ENCODE measurements at regions not wholly inside any gene's neighbourhood (a gene's known extent, or its start where the extent isn't known, plus 50 kb on each side); places are given as distances from the start of the nearest gene placed in this dataset.

DNA sequence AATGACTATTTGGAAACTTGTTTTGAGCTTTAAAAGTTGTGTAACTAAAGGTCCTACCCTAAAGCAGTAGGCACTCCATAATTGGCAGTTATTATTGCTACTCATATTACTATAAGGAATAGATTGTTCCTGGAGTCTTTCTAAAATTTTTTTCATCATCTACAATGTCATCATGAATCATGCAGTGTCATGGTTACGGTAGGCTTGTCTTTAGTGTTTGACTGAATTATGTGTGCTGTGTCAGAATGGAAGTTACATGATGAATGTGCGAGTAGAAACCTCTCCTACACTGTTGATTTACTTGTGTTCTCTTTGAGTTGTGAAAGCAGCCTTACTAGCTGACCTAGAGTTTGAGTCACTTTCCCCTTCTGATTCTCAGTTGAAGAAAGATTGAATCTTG, 1099.9 kb downstream of the RAPGEF2 start:
- DNase-seq (ENCODE audit: low read depth): no peak
- TF ChIP-seq, protein P1, sequence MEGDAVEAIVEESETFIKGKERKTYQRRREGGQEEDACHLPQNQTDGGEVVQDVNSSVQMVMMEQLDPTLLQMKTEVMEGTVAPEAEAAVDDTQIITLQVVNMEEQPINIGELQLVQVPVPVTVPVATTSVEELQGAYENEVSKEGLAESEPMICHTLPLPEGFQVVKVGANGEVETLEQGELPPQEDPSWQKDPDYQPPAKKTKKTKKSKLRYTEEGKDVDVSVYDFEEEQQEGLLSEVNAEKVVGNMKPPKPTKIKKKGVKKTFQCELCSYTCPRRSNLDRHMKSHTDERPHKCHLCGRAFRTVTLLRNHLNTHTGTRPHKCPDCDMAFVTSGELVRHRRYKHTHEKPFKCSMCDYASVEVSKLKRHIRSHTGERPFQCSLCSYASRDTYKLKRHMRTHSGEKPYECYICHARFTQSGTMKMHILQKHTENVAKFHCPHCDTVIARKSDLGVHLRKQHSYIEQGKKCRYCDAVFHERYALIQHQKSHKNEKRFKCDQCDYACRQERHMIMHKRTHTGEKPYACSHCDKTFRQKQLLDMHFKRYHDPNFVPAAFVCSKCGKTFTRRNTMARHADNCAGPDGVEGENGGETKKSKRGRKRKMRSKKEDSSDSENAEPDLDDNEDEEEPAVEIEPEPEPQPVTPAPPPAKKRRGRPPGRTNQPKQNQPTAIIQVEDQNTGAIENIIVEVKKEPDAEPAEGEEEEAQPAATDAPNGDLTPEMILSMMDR (IDR thresholded peaks at IDR 0.05; ENCODE audit: control insufficient read depth, extremely low read depth, insufficient read depth): no peak
- no peak overlapping the region for H3K4me3 ChIP-seq (ENCODE audit: low read depth, low read length)

DNA sequence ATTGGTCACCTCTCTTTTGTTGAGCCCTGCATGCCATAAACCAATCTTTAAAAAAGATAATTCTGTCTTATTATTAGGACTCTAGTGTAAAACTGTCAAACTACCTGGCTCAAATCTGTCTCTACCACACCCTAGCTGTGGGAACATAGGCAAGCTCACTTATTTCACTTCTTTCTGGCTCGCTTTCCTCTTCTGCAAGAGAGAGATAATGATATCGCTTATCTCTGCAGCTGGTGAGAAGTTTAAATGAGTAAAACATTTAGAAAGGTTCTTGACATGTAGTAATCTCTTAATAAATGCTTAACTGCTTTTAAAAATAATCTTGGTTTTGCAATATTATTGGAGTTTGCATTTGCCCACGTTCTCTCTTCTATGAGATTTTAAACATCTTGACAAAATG, 1109.2 kb downstream of the RAPGEF2 start:
- TF ChIP-seq, protein P1 (IDR thresholded peaks at IDR 0.05; ENCODE audit: control insufficient read depth, extremely low read depth, insufficient read depth): no peak
- no peak for DNase-seq (ENCODE audit: low read depth)
- no peak overlapping the region for H3K4me3 ChIP-seq (ENCODE audit: low read depth, low read length)

GRCh38 chr4:160213366-160213765, 1110.5 kb downstream of the RAPGEF2 start:
- no peak for DNase-seq (ENCODE audit: low read depth)

DNA sequence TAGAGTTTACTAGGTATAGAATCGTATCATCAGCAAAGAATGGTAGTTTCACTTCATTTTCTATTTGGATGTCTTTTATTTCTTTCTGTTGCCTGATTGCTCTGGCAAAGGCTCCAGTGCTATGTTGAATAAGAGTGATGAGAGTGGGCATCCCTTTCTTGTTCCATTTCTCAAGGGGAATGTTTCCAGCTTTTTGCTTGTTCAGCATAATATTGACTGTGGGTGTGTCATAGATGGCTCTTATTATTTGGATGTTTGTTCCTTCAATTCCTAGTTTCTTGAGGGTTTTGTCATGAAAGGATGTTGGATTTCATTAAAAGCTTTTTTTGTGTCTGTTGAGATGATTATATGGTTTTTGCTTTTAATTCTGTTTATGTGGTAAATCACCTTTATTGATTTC, 1114.5 kb downstream of the RAPGEF2 start:
- no peak overlapping the region for H3K4me3 ChIP-seq (ENCODE audit: low read depth, low read length)
- DNase-seq (ENCODE audit: low read depth): no peak
- TF ChIP-seq, protein P1 (IDR thresholded peaks at IDR 0.05; ENCODE audit: control insufficient read depth, extremely low read depth, insufficient read depth): no peak

More at GRCh38 chr4:160213366-160213765, 1110.5 kb downstream of the RAPGEF2 start:
- TF ChIP-seq, protein P1 (IDR thresholded peaks at IDR 0.05; ENCODE audit: control insufficient read depth, extremely low read depth, insufficient read depth): no peak
- no peak overlapping the region for H3K4me3 ChIP-seq (ENCODE audit: low read depth, low read length)

DNA sequence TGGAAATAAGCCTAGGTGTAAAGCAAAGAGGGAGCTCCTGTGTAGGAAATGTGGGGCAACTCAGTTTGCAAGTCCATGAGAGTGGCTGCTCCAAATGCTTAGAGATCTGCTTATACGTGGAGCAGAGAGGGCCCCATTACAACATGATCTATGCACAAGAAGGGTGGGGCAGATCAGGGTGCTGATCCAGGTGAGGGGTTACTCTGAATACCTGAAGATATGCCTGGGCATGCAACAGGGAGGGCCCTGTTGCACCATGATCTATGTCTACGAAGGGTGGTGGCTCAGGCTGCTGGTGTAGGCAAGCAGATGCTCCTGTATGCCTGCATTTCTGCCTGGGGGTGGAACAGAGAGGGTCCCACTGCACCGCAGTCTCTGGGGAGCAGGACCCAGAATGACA, 1121.2 kb downstream of the RAPGEF2 start:
- H3K4me3 ChIP-seq (ENCODE audit: low read depth, low read length): no peak overlapping the region
- no peak for DNase-seq (ENCODE audit: low read depth)
- TF ChIP-seq, protein P1 (IDR thresholded peaks at IDR 0.05; ENCODE audit: control insufficient read depth, extremely low read depth, insufficient read depth): no peak

DNA sequence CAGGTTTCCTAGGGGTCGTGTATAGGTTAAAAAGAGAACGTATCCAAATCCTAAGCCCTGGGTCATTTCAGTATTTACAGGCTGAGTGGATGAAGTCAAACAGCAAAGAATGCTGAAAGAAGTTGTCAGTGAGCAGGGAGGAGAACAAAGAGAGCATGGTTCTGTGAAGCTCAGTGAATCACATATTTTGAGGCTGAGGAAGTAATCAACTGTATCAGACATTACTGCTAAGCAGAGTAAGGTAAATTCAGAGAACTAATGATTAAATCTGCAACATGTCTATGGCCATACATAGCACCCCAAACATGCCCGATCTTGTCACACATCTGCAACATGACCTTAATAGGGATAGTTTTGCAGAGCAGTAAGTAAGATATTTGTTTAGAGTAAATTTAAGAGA, 1130.3 kb downstream of the RAPGEF2 start:
- H3K4me3 ChIP-seq (ENCODE audit: low read depth, low read length): no peak overlapping the region
- DNase-seq (ENCODE audit: low read depth): no peak
- TF ChIP-seq, protein P1 (IDR thresholded peaks at IDR 0.05; ENCODE audit: control insufficient read depth, extremely low read depth, insufficient read depth): no peak

DNA sequence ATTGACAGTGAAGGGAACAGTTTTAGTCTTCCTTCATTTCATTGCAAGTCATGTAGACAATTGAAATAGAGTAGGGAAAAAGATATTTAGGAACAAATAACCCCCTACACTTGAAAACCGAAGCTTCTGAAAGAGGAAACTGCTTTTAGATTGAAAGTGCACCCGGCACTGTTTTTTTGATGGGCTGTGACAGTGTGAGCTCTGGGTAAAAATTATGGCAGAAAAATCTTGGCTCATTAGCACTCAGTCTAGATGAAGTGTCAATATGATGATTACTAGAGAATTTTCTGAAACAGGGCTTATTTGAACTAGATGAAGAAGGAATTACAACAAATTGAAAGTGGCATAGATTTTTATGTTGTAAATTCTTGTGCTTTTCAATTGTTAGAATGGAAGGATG, 1132.4 kb downstream of the RAPGEF2 start:
- H3K4me3 ChIP-seq (ENCODE audit: low read depth, low read length): no peak overlapping the region
- TF ChIP-seq, protein P1 (IDR thresholded peaks at IDR 0.05; ENCODE audit: control insufficient read depth, extremely low read depth, insufficient read depth): no peak
- no peak for DNase-seq (ENCODE audit: low read depth)
